IMR-90 (cell line): ENCODE measurements at regions not wholly inside any gene's neighbourhood (a gene's known extent, or its start where the extent isn't known, plus 50 kb on each side); places are given as distances from the start of the nearest gene placed in this dataset.

Experiments used
- ATAC-seq: fragments of 200-7000 bp; cut with Tn5 transposase; 2 replicates; pipeline ENCODE4 v1.9.1; 2020; ENCODE audit warnings: low read depth, mild to moderate bottlenecking, moderate library complexity
- BruUV-seq: library from RNA; stranded (reverse); fragments of 400-500 nt; replicated peaks from 2 replicates; lab custom pipeline; 2021; lab: Mats Ljungman, UMichigan
- CTCF ChIA-PET: fragments of 300-600 bp; formaldehyde crosslinking; extraction: SDS; loops from one replicate; lab custom pipeline; 2021; ENCODE audit warnings: antibody characterized with exemption; lab: Yijun Ruan, JAX
- POLR2A ChIA-PET: fragments of 300-600 bp; sonication (Branson Sonifier 250); formaldehyde crosslinking; loops from one replicate; lab custom pipeline; 2022; ENCODE audit warnings: antibody characterized with exemption; ENCODE audit not compliant: unreplicated experiment; lab: Charles Lee
- DNase-seq: peaks from one replicate; pipeline ENCODE4 v3.0.0; 2013
- H2AFZ ChIP-seq: replicated peaks from 2 replicates; pipeline ENCODE3; 2013; ENCODE audit warnings: low read length, mild to moderate bottlenecking; ENCODE audit not compliant: poor library complexity
- H2AK5ac ChIP-seq: 2 replicates; pipeline ENCODE4 v1.6.1; 2013; ENCODE audit warnings: low read depth, low read length, inconsistent platforms
- H2AK9ac ChIP-seq: replicated peaks from 2 replicates; pipeline ENCODE3; 2013; ENCODE audit warnings: mild to moderate bottlenecking, low read depth, low read length, moderate library complexity; ENCODE audit not compliant: poor library complexity
- H2BK120ac ChIP-seq: 2 replicates; pipeline ENCODE4 v1.6.1; 2013; ENCODE audit warnings: low read depth, low read length, inconsistent platforms
- H2BK15ac ChIP-seq: 3 replicates; pipeline ENCODE4 v1.6.1; 2013; ENCODE audit warnings: low read depth, low read length, inconsistent platforms
- H2BK20ac ChIP-seq: 2 replicates; pipeline ENCODE4 v1.6.1; 2013; ENCODE audit warnings: low read depth, mild to moderate bottlenecking, inconsistent platforms, low read length, moderate library complexity
- H2BK5ac ChIP-seq: 2 replicates; pipeline ENCODE4 v1.6.1; 2013; ENCODE audit warnings: mild to moderate bottlenecking, low read depth, low read length, inconsistent platforms; ENCODE audit not compliant: poor library complexity, severe bottlenecking
- H3K14ac ChIP-seq: replicated peaks from 2 replicates; pipeline ENCODE4 v1.6.1; 2013; ENCODE audit warnings: low read depth, low read length, inconsistent platforms
- H3K18ac ChIP-seq: 2 replicates; pipeline ENCODE4 v1.6.1; 2013; ENCODE audit warnings: low read depth, low read length, control low read depth
- H3K23ac ChIP-seq: 2 replicates; pipeline ENCODE4 v1.6.1; 2013; ENCODE audit warnings: low read depth, low read length, inconsistent platforms
- H3K27ac ChIP-seq: 2 replicates; pipeline ENCODE4 v1.5.1; 2013; ENCODE audit warnings: mild to moderate bottlenecking, control low read depth, low read length; ENCODE audit not compliant: insufficient read depth
- H3K27me3 ChIP-seq: 2 replicates; pipeline ENCODE4 v1.6.1; 2013; ENCODE audit warnings: low read length; ENCODE audit not compliant: control insufficient read depth, insufficient read depth
- H3K36me3 ChIP-seq: 2 replicates; pipeline ENCODE4 v1.6.1; 2013; ENCODE audit warnings: low read length, mixed read lengths; ENCODE audit not compliant: control insufficient read depth, insufficient read depth
- H3K4ac ChIP-seq: 2 replicates; pipeline ENCODE4 v1.6.1; 2013; ENCODE audit warnings: low read depth, low read length, inconsistent platforms
- H3K4me1 ChIP-seq: 2 replicates; pipeline ENCODE4 v1.6.1; 2013; ENCODE audit warnings: low read length, mixed read lengths; ENCODE audit not compliant: control insufficient read depth, insufficient read depth
- H3K4me2 ChIP-seq: 2 replicates; pipeline ENCODE4 v1.6.1; 2013; ENCODE audit warnings: low read depth, mild to moderate bottlenecking, control low read depth, low read length, moderate library complexity
- H3K4me3 ChIP-seq: 2 replicates; pipeline ENCODE4 v1.5.1; 2013; ENCODE audit warnings: low read depth, mild to moderate bottlenecking, control low read depth, low read length, moderate library complexity; ENCODE audit not compliant: insufficient read depth
- H3K56ac ChIP-seq: 2 replicates; pipeline ENCODE4 v1.6.1; 2013; ENCODE audit warnings: low read length, inconsistent platforms; ENCODE audit not compliant: insufficient read depth; ENCODE audit errors: extremely low read depth
- H3K79me1 ChIP-seq, 2 experiments: 2 replicates each; pipeline ENCODE4 v1.6.1; 2013; ENCODE audit warnings: low read length in 2 of 2, inconsistent platforms in 1 of 2, low read depth in 1 of 2
- H3K9ac ChIP-seq: 2 replicates; pipeline ENCODE4 v1.6.1; 2013; ENCODE audit warnings: low read depth, low read length, control low read depth
- H3K9me1 ChIP-seq: 2 replicates; pipeline ENCODE4 v1.6.1; 2013; ENCODE audit warnings: low read length, inconsistent platforms; ENCODE audit not compliant: insufficient read depth
- H3K9me3 ChIP-seq: 2 replicates; pipeline ENCODE4 v1.6.1; 2013; ENCODE audit warnings: low read length; ENCODE audit not compliant: control insufficient read depth, insufficient read depth
- H4K20me1 ChIP-seq: 2 replicates; pipeline ENCODE4 v1.6.1; 2013; ENCODE audit warnings: low read length, inconsistent platforms; ENCODE audit not compliant: insufficient read depth
- H4K5ac ChIP-seq: 2 replicates; pipeline ENCODE4 v1.6.1; 2013; ENCODE audit warnings: mild to moderate bottlenecking, low read depth, low read length, control low read depth
- H4K8ac ChIP-seq, 2 experiments: 2 replicates each; pipeline ENCODE4 v1.6.1; 2013; ENCODE audit warnings: low read depth in 2 of 2, low read length in 2 of 2, control low read depth in 1 of 2, inconsistent platforms in 1 of 2
- H4K91ac ChIP-seq: 2 replicates; pipeline ENCODE4 v1.6.1; 2013; ENCODE audit warnings: low read depth, low read length, inconsistent platforms; ENCODE audit not compliant: insufficient read depth
- MAZ ChIP-seq: IDR thresholded peaks from 2 replicates; pipeline ENCODE4 v1.6.1; 2012; ENCODE audit warnings: low read depth, mild to moderate bottlenecking, low read length, improper control_type of control experiment, moderate library complexity, borderline replicate concordance
- RCOR1 ChIP-seq: IDR thresholded peaks from 2 replicates; pipeline ENCODE4 v1.6.1; 2012; ENCODE audit warnings: mild to moderate bottlenecking, low read length, improper control_type of control experiment; ENCODE audit not compliant: insufficient replicate concordance
- RFX5 ChIP-seq: IDR thresholded peaks from 2 replicates; pipeline ENCODE4 v1.8.0; 2012; ENCODE audit warnings: low read depth, mild to moderate bottlenecking, low read length, moderate library complexity
- WGBS, 2 experiments: methylation state at CpG; one replicate each; pipeline versions ENCODE4 v1.1.5 to v1.1.7; 2013; ENCODE audit warnings: missing lambda C conversion rate in 2 of 2; ENCODE audit not compliant: insufficient read length in 1 of 2; ENCODE audit errors: extremely low coverage in 2 of 2; 5-methylcytosine and 5-hydroxymethylcytosine counted together
- dilution Hi-C: fragments of 300-500 bp; cut with HindIII; formaldehyde crosslinking; loops from one replicate; pipeline ENCODE4 v1.14.3; 2018; ENCODE audit warnings: low sequenced_read_pairs; ENCODE audit not compliant: unreplicated experiment
- in situ Hi-C: fragments of 300-500 bp; cut with MboI; formaldehyde crosslinking; loops from 3 replicates; pipeline ENCODE4 v1.14.3; 2019; ENCODE audit warnings: low sequenced_read_pairs, inconsistent platforms, mixed read lengths
- intact Hi-C: fragments of 100-400 bp; cut with micrococcal nuclease; formaldehyde crosslinking; loops from 2 replicates; pipeline ENCODE4 v1.10.0; 2022
- TF ChIP-seq, protein P1 (sequence below): fragments of 150-350 bp; IDR thresholded peaks from 2 replicates; pipeline ENCODE4 v1.6.1; 2016; ENCODE audit warnings: low read depth, mild to moderate bottlenecking, low read length, moderate library complexity, borderline replicate concordance

DNA sequence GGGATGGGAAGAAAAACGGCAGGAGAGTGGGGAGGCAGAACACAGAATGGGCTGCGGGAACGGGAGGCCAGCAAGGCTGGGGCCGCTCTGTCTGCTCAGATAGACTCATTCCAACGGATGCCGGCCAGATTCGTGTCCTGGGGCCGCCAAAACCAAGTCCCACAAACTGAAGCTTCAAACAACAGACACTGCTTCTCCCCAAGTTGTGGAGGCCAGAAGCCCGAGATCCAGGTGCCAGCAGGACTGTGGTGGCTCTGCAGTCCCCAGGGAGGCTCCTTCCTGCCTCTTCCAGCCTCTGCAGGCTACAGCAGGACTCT lies 100.6 kb downstream of the ADRA2C start (continued):
- TF ChIP-seq, protein P1, sequence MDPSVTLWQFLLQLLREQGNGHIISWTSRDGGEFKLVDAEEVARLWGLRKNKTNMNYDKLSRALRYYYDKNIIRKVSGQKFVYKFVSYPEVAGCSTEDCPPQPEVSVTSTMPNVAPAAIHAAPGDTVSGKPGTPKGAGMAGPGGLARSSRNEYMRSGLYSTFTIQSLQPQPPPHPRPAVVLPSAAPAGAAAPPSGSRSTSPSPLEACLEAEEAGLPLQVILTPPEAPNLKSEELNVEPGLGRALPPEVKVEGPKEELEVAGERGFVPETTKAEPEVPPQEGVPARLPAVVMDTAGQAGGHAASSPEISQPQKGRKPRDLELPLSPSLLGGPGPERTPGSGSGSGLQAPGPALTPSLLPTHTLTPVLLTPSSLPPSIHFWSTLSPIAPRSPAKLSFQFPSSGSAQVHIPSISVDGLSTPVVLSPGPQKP = no peak
- no peak for TF ChIP-seq MAZ

DNA sequence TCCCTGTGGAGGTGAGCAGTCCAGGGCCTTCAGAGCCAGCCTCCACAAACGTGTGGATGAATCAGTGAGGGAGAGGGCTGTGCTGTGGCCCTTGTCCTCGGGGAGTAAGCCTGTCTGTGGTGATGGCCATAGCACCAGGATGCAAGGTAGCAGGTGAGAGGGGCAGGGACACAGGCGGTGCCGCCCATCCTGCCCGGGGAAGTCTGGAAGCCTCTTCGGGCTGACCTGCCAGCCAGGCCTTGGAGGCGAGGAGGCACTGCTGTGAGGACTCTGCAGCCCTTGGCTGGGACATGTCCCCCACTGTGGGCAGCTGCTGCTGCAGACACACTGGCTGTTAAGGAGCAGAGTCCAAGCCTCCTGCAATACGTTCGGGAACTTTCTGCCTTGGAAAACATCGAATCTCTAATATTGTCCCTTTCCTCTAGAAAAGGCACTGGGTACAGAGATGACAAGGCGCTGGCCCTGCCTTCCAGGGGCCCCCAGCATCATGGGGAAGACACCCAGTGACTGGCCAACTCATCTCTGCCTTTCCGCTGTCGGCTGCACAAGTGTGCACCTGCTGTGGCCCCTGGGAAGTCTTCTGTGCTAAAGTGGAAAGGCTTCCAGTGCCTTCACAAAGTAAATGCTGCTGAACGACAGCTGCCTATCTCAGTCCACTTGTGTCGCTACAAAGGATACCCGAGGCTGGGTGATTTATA lies 101.4 kb downstream of the ADRA2C start:
- H3K79me1 ChIP-seq = no peaks in the 10 kb centered on the region
- in situ Hi-C loops (no loop called here), dilution Hi-C loops (no loop called here), intact Hi-C loops (no loop called here)
- no peak overlapping the region for H3K4me2 ChIP-seq
- no peak overlapping the region for H2BK15ac ChIP-seq
- no peak overlapping the region for H2AK5ac ChIP-seq
- no peak overlapping the region for H3K4ac ChIP-seq
- H4K8ac ChIP-seq = no peak overlapping the region
- TF ChIP-seq RCOR1 (no peak), RFX5 (no peak)
- no peak overlapping the region for H4K5ac ChIP-seq
- H3K4me3 ChIP-seq = no peak overlapping the region
- H3K9me3 ChIP-seq = 0 out of 2 replicates have a peak, but pooled peaks cover 3% of the 10 kb centered on the region
- no peaks in the 10 kb centered on the region for H4K20me1 ChIP-seq
- ChIA-PET POLR2A (no interaction called here), CTCF (no interaction called here)
- H3K9me1 ChIP-seq = no peaks in the 10 kb centered on the region
- no peak overlapping the region for H2BK120ac ChIP-seq
- peak overlapping the region; percentile 42 for H2AK9ac ChIP-seq
- H3K4me1 ChIP-seq = no peaks in the 10 kb centered on the region
- WGBS, 2 experiments = 64% methylated on average over 7 of the region's 16 CpGs; no CpG with 5 or more reads in 1 of the 2 experiments
- H2AFZ ChIP-seq = no peak overlapping the region
- no peak overlapping the region for H3K9ac ChIP-seq
- H4K91ac ChIP-seq = no peak overlapping the region
- H3K23ac ChIP-seq = no peak overlapping the region
- no peak overlapping the region for H3K27ac ChIP-seq
- no peaks in the 10 kb centered on the region for H3K36me3 ChIP-seq
- no peak overlapping the region for H3K56ac ChIP-seq
- no peak for ATAC-seq
- no peak overlapping the region for H2BK5ac ChIP-seq
- no peak for DNase-seq
- H3K18ac ChIP-seq = no peak overlapping the region
- BruUV-seq = no TSS peak
- no peak overlapping the region for H2BK20ac ChIP-seq
- H3K27me3 ChIP-seq = peaks cover 59% of the 10 kb centered on the region
- H3K14ac ChIP-seq = no peak overlapping the region
